Epithelial cell of esophagus (primary cell): ENCODE measurements at regions not wholly inside any gene's neighbourhood (a gene's known extent, or its start where the extent isn't known, plus 50 kb on each side); places are given as distances from the start of the nearest gene placed in this dataset.
A peak's percentile ranks its signal among the peaks of the same experiment; 100 is the strongest.

ENCODE experiments used
- DNase-seq: peaks from one replicate; pipeline ENCODE4 v3.0.0; 2010; ENCODE audit warnings: low read depth
- H3K4me3 ChIP-seq: 2 replicates; pipeline ENCODE4 v1.5.1; 2011; ENCODE audit warnings: mild to moderate bottlenecking, low read length, control low read depth
- CTCF ChIP-seq: IDR thresholded peaks from 2 replicates; pipeline ENCODE4 v1.5.1; 2011; ENCODE audit warnings: low read depth, mild to moderate bottlenecking, low read length, control low read depth, inconsistent platforms; ENCODE audit not compliant: insufficient read depth; ENCODE audit errors: missing control alignments

GRCh38 chr12:76698966-76699365 lies 64.9 kb upstream of the ZDHHC17 start:
- no peak for TF ChIP-seq CTCF
- no peak for DNase-seq

DNA sequence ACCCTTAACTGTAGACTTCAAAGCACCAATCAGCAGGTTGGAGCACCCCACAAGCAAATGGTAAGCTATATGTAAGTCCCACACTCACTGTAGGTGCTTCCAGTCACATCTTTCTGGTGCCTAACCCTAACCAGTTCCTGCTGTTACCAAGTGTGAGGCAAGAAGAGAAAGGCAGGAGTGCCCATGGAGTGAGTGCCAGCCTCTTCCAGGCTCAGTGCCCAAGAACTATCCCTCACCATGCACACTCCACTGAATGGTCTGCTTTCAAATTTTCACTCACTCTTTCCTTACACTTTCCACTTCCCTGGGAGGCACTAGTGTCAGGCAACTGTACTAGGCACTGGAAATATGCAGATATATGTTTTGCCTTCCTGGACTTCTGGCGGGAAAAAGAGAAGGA lies 62.2 kb upstream of the ZDHHC17 start:
- DNase-seq = no peak
- TF ChIP-seq CTCF = no peak
- H3K4me3 ChIP-seq = no peak overlapping the region

More at GRCh38 chr12:76698966-76699365, 64.9 kb upstream of the ZDHHC17 start:
- no peak overlapping the region for H3K4me3 ChIP-seq

DNA sequence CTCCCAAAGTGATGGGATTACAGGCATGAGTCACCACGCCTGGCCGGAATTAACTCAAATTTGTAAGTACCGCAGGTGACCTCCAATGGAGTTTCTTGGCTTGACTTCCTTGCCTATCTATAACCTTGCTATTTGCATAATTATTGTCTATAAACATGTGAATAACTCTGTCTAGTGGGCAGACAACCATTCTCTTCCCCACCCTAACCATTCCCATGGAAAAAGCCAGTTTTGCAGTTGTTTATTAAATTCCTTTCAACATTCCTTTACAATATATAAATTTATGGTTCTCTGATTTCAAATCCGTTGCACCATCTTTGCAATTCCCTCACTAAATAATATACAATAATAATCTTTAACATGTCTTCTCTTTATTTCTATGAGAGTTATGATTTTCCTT lies 61.0 kb upstream of the ZDHHC17 start:
- DNase-seq = no peak
- no peak for TF ChIP-seq CTCF
- no peak overlapping the region for H3K4me3 ChIP-seq

- H3K4me3 ChIP-seq = no peak overlapping the region
- peak; percentile 38 for DNase-seq
- TF ChIP-seq CTCF = no peak
These were observed 59.2 kb upstream of the ZDHHC17 start for GRCh38 chr12:76704693-76705092.

DNA sequence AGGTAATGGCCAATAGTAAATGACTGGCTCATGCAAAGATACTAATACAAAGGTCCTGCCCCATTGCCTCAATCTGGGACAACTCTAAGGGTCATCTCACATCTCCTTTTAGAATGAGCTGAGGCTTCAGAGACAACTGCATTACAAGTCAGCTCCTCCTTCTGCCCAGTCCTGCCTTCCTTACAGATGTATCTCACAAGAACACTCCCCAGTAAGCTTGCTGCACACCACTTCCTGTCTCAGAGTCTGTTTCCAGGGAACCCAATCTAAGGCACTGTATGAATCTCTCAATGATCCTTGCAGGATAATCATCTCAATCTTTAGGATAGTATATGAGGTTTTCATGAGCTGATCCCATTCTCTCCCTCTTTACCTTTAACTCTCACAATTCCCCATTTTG lies 57.8 kb upstream of the ZDHHC17 start:
- DNase-seq = peak; percentile 35
- no peak overlapping the region for H3K4me3 ChIP-seq
- TF ChIP-seq CTCF = no peak

GRCh38 chr12:76706761-76707160 lies 57.2 kb upstream of the ZDHHC17 start:
- DNase-seq = no peak
- TF ChIP-seq CTCF = no peak
- no peak overlapping the region for H3K4me3 ChIP-seq

DNA sequence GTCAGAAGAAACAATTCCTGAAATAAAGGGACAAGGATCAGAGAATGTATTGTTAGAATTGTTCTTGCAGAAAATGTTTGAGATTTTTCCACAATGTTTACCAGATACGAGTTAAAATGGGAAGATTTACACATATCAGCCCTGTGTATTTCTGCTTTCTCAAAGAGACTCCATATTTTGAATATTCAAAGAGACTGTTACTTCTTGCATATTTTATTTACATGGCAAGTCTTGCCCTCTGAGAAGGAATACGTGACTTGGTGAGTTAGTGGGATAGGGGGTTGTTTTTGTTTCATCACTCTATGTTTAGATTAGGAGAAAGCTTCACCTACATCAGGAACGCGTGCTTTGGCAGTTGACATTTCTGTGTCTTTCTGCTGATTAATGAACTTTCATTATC lies 56.1 kb upstream of the ZDHHC17 start:
- TF ChIP-seq CTCF = no peak
- no peak overlapping the region for H3K4me3 ChIP-seq
- DNase-seq = no peak
